Fibroblast of mammary gland (primary cell): ENCODE measurements at regions not wholly inside any gene's neighbourhood (a gene's known extent, or its start where the extent isn't known, plus 50 kb on each side); places are given as distances from the start of the nearest gene placed in this dataset.
A peak's percentile ranks its signal among the peaks of the same experiment; 100 is the strongest.

Experiments used
- DNase-seq: peaks from one replicate; pipeline ENCODE4 v3.0.0-alpha.2; 2010; ENCODE audit warnings: low read depth
- H3K4me3 ChIP-seq: 2 replicates; pipeline ENCODE4 v1.5.1; 2011; ENCODE audit warnings: low read depth, mild to moderate bottlenecking, low read length, moderate library complexity; ENCODE audit not compliant: control insufficient read depth
- CTCF ChIP-seq: conservative IDR thresholded peaks from 2 replicates; pipeline ENCODE4 v1.5.1; 2011; ENCODE audit warnings: low read depth, low read length, inconsistent platforms; ENCODE audit not compliant: control insufficient read depth, insufficient read depth

GRCh38 chr1:164928232-164928812, 369.3 kb downstream of the PBX1 start:
- TF ChIP-seq CTCF: no peak
- DNase-seq: no peak
- no peak overlapping the region for H3K4me3 ChIP-seq

GRCh38 chr1:164926107-164926506, 367.1 kb downstream of the PBX1 start:
- no peak overlapping the region for H3K4me3 ChIP-seq
- TF ChIP-seq CTCF: no peak
- no peak for DNase-seq

- DNase-seq: no peak
- TF ChIP-seq CTCF: no peak
- H3K4me3 ChIP-seq: no peak overlapping the region
Observed at GRCh38 chr1:164922585-164922984, 363.6 kb downstream of the PBX1 start.

GRCh38 chr1:164921493-164921892, 362.5 kb downstream of the PBX1 start:
- H3K4me3 ChIP-seq: no peak overlapping the region
- TF ChIP-seq CTCF: no peak
- DNase-seq: no peak

DNA sequence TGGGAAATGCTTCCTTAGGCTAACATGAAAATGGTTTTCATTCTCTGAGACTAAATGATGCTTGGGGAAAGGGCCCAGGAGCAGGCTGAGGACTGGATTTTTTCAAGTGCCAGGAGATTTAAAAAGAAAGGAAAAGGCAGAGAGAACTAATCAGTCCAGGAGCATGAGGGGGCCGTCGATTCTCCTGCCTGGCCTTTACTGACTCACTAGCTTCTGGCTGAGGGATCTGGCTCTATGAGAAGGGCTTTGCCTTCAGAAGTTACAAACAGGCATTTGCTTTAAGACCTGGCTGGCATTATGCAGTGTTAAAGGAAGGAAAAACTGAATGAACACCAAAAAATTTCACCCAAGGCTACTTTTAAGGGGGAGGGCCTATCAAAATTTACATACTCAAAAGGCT, 359.2 kb downstream of the PBX1 start:
- no peak overlapping the region for H3K4me3 ChIP-seq
- TF ChIP-seq CTCF: no peak
- DNase-seq: no peak

- peak; percentile 60 for DNase-seq
- no peak overlapping the region for H3K4me3 ChIP-seq
- TF ChIP-seq CTCF: peak; percentile 44
Observed at GRCh38 chr1:164914208-164914607, 355.2 kb downstream of the PBX1 start.

- TF ChIP-seq CTCF: no peak
- DNase-seq: no peak
- H3K4me3 ChIP-seq: no peak overlapping the region
Observed at GRCh38 chr1:164912290-164912689, 353.3 kb downstream of the PBX1 start.
